Skeletal muscle tissue (tissue), 3 donors: ENCODE measurements at regions not wholly inside any gene's neighbourhood (a gene's known extent, or its start where the extent isn't known, plus 50 kb on each side); places are given as distances from the start of the nearest gene placed in this dataset.

Experiments used
- H3K27ac ChIP-seq: one replicate; pipeline ENCODE4 v1.7.0; 2013; ENCODE audit warnings: mild to moderate bottlenecking, low read depth, low read length, inconsistent platforms
- H3K27me3 ChIP-seq, 3 donors: one replicate each; pipeline ENCODE4 v1.7.0; 2013; ENCODE audit warnings: low read length in 3 of 3; ENCODE audit not compliant: control insufficient read depth in 3 of 3, insufficient read depth in 3 of 3
- H3K36me3 ChIP-seq, 3 donors: one replicate each; pipeline ENCODE4 v1.7.0; 2013; ENCODE audit warnings: low read length in 3 of 3; ENCODE audit not compliant: control insufficient read depth in 3 of 3, insufficient read depth in 3 of 3
- H3K4me1 ChIP-seq, 3 donors: one replicate each; pipeline ENCODE4 v1.7.0; 2013; ENCODE audit warnings: low read length in 3 of 3, mild to moderate bottlenecking in 3 of 3; ENCODE audit not compliant: control insufficient read depth in 3 of 3, insufficient read depth in 3 of 3
- H3K4me3 ChIP-seq, 3 donors: one replicate each; pipeline ENCODE4 v1.7.0; 2013; ENCODE audit warnings: low read length in 3 of 3
- H3K9ac ChIP-seq, 3 donors: one replicate each; pipeline ENCODE4 v1.7.0; 2013; ENCODE audit warnings: low read length in 3 of 3, mild to moderate bottlenecking in 3 of 3, moderate library complexity in 2 of 3, low read depth in 1 of 3
- H3K9me3 ChIP-seq, 3 donors: one replicate each; pipeline ENCODE4 v1.7.0; 2013; ENCODE audit warnings: low read length in 3 of 3; ENCODE audit not compliant: control insufficient read depth in 3 of 3
- donor health status: Osteomylitis.

DNA sequence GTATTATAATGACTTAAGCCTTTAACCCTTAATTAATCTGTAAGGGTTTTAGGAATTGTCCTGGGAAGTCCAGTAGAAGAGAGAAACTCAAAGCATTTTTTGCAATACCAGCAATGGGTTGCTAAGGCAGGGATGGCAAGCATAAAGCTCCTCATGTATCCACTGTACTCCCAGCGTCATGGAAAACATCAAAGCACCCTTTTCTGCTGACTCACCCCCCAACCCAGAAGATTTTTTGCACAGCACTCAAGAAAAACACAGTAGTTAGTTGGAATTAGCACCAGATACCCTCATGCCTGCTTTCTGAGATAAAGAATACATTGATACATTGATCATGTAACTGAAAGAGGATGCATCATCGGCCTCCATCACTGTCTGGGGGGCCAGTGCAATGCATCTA, 199.1 kb upstream of the CNOT2 start:
- no peak overlapping the region for H3K9ac ChIP-seq
- no peak overlapping the region for H3K4me3 ChIP-seq
- no peak overlapping the region for H3K27ac ChIP-seq
- H3K9me3 ChIP-seq = no peaks in the 10 kb centered on the region
- H3K4me1 ChIP-seq = no peaks in the 10 kb centered on the region
- H3K36me3 ChIP-seq = no peaks in the 10 kb centered on the region
- no peaks in the 10 kb centered on the region for H3K27me3 ChIP-seq

DNA sequence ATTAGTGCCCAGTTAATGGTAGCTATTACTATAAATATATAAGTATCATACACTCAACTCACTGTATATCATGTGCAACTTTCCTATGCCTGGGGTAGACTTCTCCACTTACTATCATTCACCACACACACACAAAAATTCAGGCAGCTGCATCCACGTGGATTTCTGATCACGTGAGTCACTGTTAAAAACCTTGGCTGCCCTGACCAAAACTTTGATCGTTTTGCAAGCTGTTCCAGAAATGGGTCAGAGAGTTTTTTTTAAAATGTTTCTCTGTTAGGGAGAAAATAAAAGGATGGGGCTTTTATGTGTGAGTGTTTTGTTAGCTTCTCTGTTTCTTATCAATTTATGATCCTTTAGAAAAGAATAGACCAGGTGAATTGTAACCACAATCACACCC, 198.2 kb upstream of the CNOT2 start:
- Histone ChIP-seq H3K9me3 (no peaks in the 10 kb centered on the region), H3K4me3 (no peak overlapping the region), H3K4me1 (no peaks in the 10 kb centered on the region), H3K36me3 (no peaks in the 10 kb centered on the region), H3K9ac (no peak overlapping the region), H3K27ac (no peak overlapping the region), H3K27me3 (no peaks in the 10 kb centered on the region)

DNA sequence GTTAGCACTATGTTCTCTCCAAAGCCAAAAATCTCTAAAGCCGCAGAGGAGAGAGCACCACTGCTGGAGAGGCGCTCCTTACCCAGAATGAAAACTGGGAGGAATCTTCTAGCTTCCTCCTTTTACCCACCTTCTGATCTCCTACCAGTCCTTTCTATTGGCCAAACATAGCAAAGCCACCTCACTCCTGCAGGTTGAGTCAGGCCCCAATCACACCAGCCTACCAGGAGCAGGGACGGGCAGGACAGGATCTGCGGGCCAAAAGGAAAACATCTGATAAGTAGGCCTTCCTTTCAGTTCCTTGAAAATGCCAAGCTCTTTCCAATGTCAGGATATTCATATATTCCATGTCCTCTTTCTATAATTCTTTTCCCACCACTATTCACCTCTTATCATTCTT, 197.7 kb upstream of the CNOT2 start:
- H3K27ac ChIP-seq = no peak overlapping the region
- no peaks in the 10 kb centered on the region for H3K36me3 ChIP-seq
- no peaks in the 10 kb centered on the region for H3K9me3 ChIP-seq
- no peaks in the 10 kb centered on the region for H3K4me1 ChIP-seq
- no peaks in the 10 kb centered on the region for H3K27me3 ChIP-seq
- no peak overlapping the region for H3K9ac ChIP-seq
- no peak overlapping the region for H3K4me3 ChIP-seq

DNA sequence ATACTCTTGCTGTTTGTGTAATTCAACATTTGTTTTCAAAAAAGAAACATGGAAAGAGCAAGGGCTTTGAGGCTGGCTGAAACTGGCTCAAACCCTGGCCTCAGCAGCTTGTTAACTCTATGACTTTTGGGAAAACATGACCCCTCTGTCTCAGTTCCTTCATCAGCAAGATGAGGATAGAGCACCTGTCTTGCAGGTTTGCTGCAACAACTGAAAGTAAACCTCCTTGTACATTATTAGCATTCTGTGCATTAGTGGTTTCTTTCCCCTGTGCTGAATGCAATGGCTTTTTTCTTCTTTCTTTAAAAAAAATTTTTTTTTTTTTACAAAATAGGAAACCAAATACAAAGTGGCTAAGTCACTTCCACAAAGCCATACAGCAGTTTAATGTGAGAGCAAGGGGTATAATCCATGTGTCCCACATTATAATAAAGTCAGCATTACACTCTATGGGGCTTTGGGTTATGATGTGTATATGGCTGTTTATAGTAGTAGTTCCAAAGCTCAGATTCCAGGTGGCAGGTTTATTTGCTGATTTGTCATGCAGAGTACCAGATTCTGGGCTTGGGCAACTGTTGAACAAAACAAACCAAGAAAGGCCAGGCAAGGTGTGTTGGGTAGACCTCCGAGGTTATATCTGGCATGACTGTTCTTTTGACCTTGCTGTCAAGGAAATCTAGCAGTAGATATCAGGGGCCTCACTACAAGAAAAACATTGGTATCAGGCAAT, 194.5 kb upstream of the CNOT2 start:
- no peaks in the 10 kb centered on the region for H3K4me1 ChIP-seq
- H3K36me3 ChIP-seq = no peaks in the 10 kb centered on the region
- no peaks in the 10 kb centered on the region for H3K27me3 ChIP-seq
- H3K27ac ChIP-seq = no peak overlapping the region
- no peaks in the 10 kb centered on the region for H3K9me3 ChIP-seq
- no peak overlapping the region for H3K9ac ChIP-seq
- no peak overlapping the region for H3K4me3 ChIP-seq

DNA sequence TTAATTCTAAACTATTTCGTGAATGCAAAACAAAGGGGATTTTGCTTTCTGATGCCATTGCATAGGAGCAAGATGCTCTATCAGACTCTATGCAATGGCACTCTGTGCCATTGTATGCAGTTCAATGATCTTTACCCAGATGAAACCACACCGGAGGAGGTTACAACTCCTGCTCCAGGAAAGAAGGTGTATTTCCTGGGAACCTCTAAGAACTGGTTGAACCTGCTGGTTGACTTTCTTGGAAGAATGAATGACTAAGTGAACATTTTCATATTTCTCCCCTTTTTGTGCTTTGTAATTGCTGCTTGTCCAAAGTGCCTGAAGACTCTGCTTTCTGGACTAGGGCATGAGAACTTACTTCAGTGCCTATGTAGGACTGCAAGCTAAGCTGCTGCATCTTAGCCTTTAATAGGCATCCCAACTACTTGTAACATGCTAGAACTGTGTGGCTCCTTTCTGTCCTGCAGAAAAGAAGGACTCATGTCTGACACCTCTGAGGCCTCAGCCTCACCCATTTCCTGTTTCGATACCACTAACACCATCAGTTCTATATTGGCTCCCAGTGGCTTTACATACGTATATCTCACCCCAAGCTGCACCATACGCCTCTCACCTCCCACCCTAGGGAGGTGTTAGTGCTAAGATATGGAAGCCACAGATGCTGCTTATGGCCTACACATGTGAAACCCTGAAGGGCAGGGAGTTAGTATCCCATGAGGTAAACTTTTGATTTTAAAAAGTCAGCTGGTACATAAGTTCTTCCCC, 193.5 kb upstream of the CNOT2 start:
- no peak overlapping the region for H3K4me3 ChIP-seq
- no peaks in the 10 kb centered on the region for H3K4me1 ChIP-seq
- H3K36me3 ChIP-seq = no peaks in the 10 kb centered on the region
- no peak overlapping the region for H3K27ac ChIP-seq
- no peaks in the 10 kb centered on the region for H3K27me3 ChIP-seq
- no peak overlapping the region for H3K9ac ChIP-seq
- H3K9me3 ChIP-seq = no peaks in the 10 kb centered on the region

DNA sequence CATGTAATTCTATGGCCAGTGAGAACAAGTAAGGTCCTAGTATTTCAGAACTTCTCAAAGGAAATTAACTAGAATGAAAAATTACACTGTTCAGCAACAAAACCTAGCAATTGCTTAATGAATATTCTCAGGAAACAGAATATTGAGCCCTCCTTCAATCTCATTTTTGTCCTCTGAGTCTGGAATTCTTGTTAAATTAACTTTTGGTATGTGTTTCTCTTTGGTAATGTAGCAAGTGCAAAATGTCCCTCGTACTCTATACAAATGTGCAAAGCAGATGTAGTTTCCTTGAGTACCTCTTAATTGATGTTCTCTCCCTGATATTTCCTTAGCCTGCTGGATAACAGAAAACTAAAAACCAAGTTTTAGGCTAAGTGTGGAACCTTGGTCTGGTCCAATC, 190.8 kb upstream of the CNOT2 start:
- Histone ChIP-seq H3K4me3 (no peak overlapping the region), H3K9me3 (no peaks in the 10 kb centered on the region), H3K36me3 (no peaks in the 10 kb centered on the region), H3K4me1 (no peaks in the 10 kb centered on the region), H3K27ac (no peak overlapping the region), H3K27me3 (no peaks in the 10 kb centered on the region), H3K9ac (no peak overlapping the region)

DNA sequence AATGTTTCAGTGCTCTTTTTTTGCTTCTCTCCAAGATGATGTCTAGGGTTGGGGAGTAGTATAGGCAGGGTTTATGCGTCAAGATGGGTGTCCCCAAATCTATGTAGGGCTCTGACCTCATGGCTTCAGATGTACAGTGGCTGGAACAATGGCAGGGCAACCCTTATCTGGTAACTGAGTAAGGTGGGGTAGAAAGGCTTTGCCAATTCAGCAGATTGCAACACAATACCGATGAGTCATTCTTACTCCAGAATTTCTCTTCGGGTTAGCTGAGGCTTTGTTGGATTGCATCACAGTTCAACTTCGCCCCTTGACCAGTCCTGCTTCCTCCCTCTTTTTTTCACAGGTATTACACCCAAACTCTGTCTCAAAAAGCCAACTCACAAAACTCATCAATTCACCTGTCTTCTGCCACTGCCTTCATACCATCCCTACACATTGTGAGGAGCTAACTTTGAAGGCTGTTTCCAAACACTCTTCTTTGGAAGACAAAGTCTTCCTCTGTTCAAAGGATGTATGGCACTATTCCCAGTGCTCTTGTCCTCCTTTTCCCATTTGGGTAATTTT, 190.2 kb upstream of the CNOT2 start:
- Histone ChIP-seq H3K9me3 (no peaks in the 10 kb centered on the region), H3K9ac (no peak overlapping the region), H3K36me3 (no peaks in the 10 kb centered on the region), H3K27ac (no peak overlapping the region), H3K4me1 (no peaks in the 10 kb centered on the region), H3K4me3 (no peak overlapping the region), H3K27me3 (no peaks in the 10 kb centered on the region)

DNA sequence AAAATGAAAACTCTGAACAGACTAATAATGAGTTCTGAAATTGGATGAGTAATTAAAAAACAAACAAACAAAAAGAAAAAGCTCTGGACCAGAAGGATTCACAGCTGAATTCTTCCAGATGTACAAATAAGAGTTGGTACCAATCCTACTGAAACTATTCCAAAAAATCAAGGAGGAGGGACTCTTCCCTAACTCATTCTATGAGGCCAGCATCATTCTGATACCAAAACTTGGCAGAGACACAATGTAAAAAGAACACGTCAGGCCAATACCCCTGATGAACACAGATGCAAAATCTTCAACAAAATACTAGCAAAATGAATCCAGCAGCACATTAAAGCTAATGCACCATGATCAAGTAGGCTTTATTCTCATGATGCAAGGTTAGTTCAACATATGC, 183.9 kb upstream of the CNOT2 start:
- Histone ChIP-seq H3K9ac (no peak overlapping the region), H3K27ac (no peak overlapping the region), H3K4me3 (no peak overlapping the region), H3K9me3 (peaks cover 0 to 2% (median 1%) of the 10 kb centered on the region in 3 donors), H3K4me1 (no peaks in the 10 kb centered on the region), H3K27me3 (no peaks in the 10 kb centered on the region), H3K36me3 (no peaks in the 10 kb centered on the region)

DNA sequence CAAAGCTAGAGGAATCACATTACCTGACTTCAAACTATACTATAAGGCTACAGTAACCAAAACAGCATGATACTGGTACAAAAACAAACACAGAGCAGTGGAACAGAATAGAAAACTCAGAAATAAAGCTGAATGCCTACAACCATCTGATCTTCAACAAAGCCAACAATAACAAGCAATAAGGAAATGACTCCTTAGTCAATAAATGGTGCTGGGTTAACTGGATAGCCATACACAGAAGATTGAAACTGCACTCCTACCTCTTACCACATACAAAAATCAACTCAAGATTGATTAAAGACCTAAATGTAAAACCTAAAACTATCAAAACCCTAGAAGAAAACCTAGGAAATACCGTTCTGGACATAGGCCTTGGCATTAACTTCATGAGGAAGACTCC, 182.6 kb upstream of the CNOT2 start:
- peaks cover 0 to 2% (median 1%) of the 10 kb centered on the region in 3 donors for H3K9me3 ChIP-seq
- no peak overlapping the region for H3K9ac ChIP-seq
- no peaks in the 10 kb centered on the region for H3K4me1 ChIP-seq
- H3K4me3 ChIP-seq = no peak overlapping the region
- no peaks in the 10 kb centered on the region for H3K36me3 ChIP-seq
- no peak overlapping the region for H3K27ac ChIP-seq
- H3K27me3 ChIP-seq = no peaks in the 10 kb centered on the region

DNA sequence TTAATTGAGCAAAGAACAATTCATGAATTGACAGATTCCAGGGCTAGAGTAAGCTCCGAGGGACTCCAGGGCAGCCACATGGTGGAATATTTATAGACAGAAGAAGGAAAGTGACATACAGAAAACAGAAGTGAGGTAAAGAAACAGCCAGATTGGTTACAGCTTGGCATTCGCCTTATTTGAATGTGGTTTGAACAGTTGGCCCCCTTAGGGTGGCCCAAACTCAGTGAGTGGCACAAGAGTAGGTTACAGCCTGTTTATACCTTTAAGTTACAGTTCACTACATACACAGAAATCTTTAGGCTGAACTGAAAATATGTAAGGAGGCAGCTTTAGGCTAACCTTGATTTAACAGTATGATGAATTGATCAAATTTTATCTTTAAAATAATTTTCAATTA, 174.5 kb upstream of the CNOT2 start:
- Histone ChIP-seq H3K36me3 (no peaks in the 10 kb centered on the region), H3K4me3 (no peak overlapping the region), H3K9me3 (no peaks in the 10 kb centered on the region), H3K9ac (no peak overlapping the region), H3K27me3 (no peaks in the 10 kb centered on the region), H3K4me1 (no peaks in the 10 kb centered on the region), H3K27ac (no peak overlapping the region)
